Immature natural killer cell (primary cell): ENCODE measurements at regions not wholly inside any gene's neighbourhood (a gene's known extent, or its start where the extent isn't known, plus 50 kb on each side); places are given as distances from the start of the nearest gene placed in this dataset.
"Not testable (repeated sequence)": the region's sequence is repeated elsewhere in the genome, so short reads cannot be mapped to it uniquely, and the experiment has no call there.

Experiments
- DNase-seq, 3 donors: peaks; one replicate each; pipeline ENCODE4 v3.0.0; 2022; ENCODE audit warnings: mixed read lengths in 1 of 3
- H3K27ac Mint-ChIP-seq, 6 donors: one replicate each; pipeline ENCODE4 v1.8.0; 2020; ENCODE audit warnings: mixed read lengths in 6 of 6, mild to moderate bottlenecking in 5 of 6, inconsistent platforms in 4 of 6, moderate library complexity in 3 of 6
- H3K27me3 Mint-ChIP-seq, 3 donors: one replicate each; pipeline ENCODE4 v1.8.0; 2020 to 2021; ENCODE audit warnings: low read depth in 3 of 3, mild to moderate bottlenecking in 3 of 3, mixed read lengths in 3 of 3, moderate library complexity in 3 of 3, inconsistent platforms in 1 of 3
- H3K36me3 Mint-ChIP-seq, 3 donors: one replicate each; pipeline ENCODE4 v1.8.0; 2020; ENCODE audit warnings: mixed read lengths in 3 of 3, inconsistent platforms in 2 of 3, mild to moderate bottlenecking in 2 of 3
- H3K4me1 Mint-ChIP-seq, 2 donors: one replicate each; pipeline ENCODE4 v1.8.0; 2020; ENCODE audit warnings: inconsistent platforms in 2 of 2, mild to moderate bottlenecking in 2 of 2, mixed read lengths in 2 of 2, moderate library complexity in 1 of 2
- H3K4me3 Mint-ChIP-seq, 5 donors: one replicate each; pipeline ENCODE4 v1.8.0; 2020; ENCODE audit warnings: mild to moderate bottlenecking in 5 of 5, mixed read lengths in 5 of 5, inconsistent platforms in 3 of 5, moderate library complexity in 3 of 5
- H3K9me3 Mint-ChIP-seq, 6 donors: one replicate each; pipeline ENCODE4 v1.8.0; 2020; ENCODE audit warnings: mild to moderate bottlenecking in 6 of 6, mixed read lengths in 6 of 6, inconsistent platforms in 4 of 6, moderate library complexity in 3 of 6

GRCh38 chrX:26914232-26914631, 548.9 kb downstream of the PPP4R3C start:
- H3K27me3 Mint-ChIP-seq, result peaks cover 0 to 3% (median 2%) of the 10 kb centered on the region in 3 donors
- peaks cover 0 to 4% (median 2%) of the 10 kb centered on the region in 6 donors for H3K9me3 Mint-ChIP-seq
- H3K4me1 Mint-ChIP-seq, result no peaks in the 10 kb centered on the region
- DNase-seq, result no peak
- no peak overlapping the region for H3K4me3 Mint-ChIP-seq
- H3K36me3 Mint-ChIP-seq, result no peaks in the 10 kb centered on the region
- no peak overlapping the region for H3K27ac Mint-ChIP-seq

GRCh38 chrX:26911785-26912184, 551.4 kb downstream of the PPP4R3C start:
- H3K4me3 Mint-ChIP-seq, H3K27me3 Mint-ChIP-seq, H3K36me3 Mint-ChIP-seq, DNase-seq, H3K27ac Mint-ChIP-seq, H3K4me1 Mint-ChIP-seq, H3K9me3 Mint-ChIP-seq: not testable (repeated sequence)

GRCh38 chrX:26909728-26910127, 553.4 kb downstream of the PPP4R3C start:
- peaks cover 0 to 3% (median 0%) of the 10 kb centered on the region in 3 donors for H3K27me3 Mint-ChIP-seq
- H3K36me3 Mint-ChIP-seq, result no peaks in the 10 kb centered on the region
- DNase-seq, result no peak
- H3K4me1 Mint-ChIP-seq, result no peaks in the 10 kb centered on the region
- H3K9me3 Mint-ChIP-seq, result peaks cover 0 to 9% (median 1%) of the 10 kb centered on the region in 6 donors
- no peak overlapping the region for H3K27ac Mint-ChIP-seq
- H3K4me3 Mint-ChIP-seq, result no peak overlapping the region

GRCh38 chrX:26908218-26908617, 554.9 kb downstream of the PPP4R3C start:
- Mint-ChIP-seq H3K4me1 (no peaks in the 10 kb centered on the region), H3K36me3 (no peaks in the 10 kb centered on the region), H3K27ac (no peak overlapping the region), H3K27me3 (peaks cover 0 to 3% (median 0%) of the 10 kb centered on the region in 3 donors), H3K9me3 (peaks cover 0 to 11% (median 3%) of the 10 kb centered on the region in 6 donors), H3K4me3 (no peak overlapping the region)
- no peak for DNase-seq

- Mint-ChIP-seq H3K27me3 (peaks cover 0 to 1% (median 0%) of the 10 kb centered on the region in 3 donors), H3K9me3 (peaks cover 0 to 8% (median 3%) of the 10 kb centered on the region in 6 donors), H3K4me1 (no peaks in the 10 kb centered on the region), H3K4me3 (no peak overlapping the region), H3K36me3 (no peaks in the 10 kb centered on the region), H3K27ac (no peak overlapping the region)
- DNase-seq, result no peak
Observed at GRCh38 chrX:26889574-26889973, 573.6 kb downstream of the PPP4R3C start.

- DNase-seq, result no peak
- no peak overlapping the region for H3K4me3 Mint-ChIP-seq
- no peaks in the 10 kb centered on the region for H3K4me1 Mint-ChIP-seq
- H3K27ac Mint-ChIP-seq, result no peak overlapping the region
- H3K9me3 Mint-ChIP-seq, result peaks cover 0 to 11% (median 6%) of the 10 kb centered on the region in 6 donors
- H3K27me3 Mint-ChIP-seq, result no peaks in the 10 kb centered on the region
- no peaks in the 10 kb centered on the region for H3K36me3 Mint-ChIP-seq
Observed at GRCh38 chrX:26873736-26874135, 589.4 kb downstream of the PPP4R3C start.

- peaks cover 0 to 8% (median 5%) of the 10 kb centered on the region in 6 donors for H3K9me3 Mint-ChIP-seq
- DNase-seq, result no peak
- no peaks in the 10 kb centered on the region for H3K4me1 Mint-ChIP-seq
- H3K27ac Mint-ChIP-seq, result no peak overlapping the region
- no peaks in the 10 kb centered on the region for H3K36me3 Mint-ChIP-seq
- no peak overlapping the region for H3K4me3 Mint-ChIP-seq
- no peaks in the 10 kb centered on the region for H3K27me3 Mint-ChIP-seq
Observed at GRCh38 chrX:26871967-26872366, 591.2 kb downstream of the PPP4R3C start.

GRCh38 chrX:26851981-26852380, 611.2 kb downstream of the PPP4R3C start:
- Mint-ChIP-seq H3K27me3 (peaks cover 0 to 1% (median 0%) of the 10 kb centered on the region in 3 donors), H3K36me3 (no peaks in the 10 kb centered on the region), H3K9me3 (peaks cover 0 to 6% (median 2%) of the 10 kb centered on the region in 6 donors), H3K4me3 (no peak overlapping the region), H3K4me1 (no peaks in the 10 kb centered on the region), H3K27ac (no peak overlapping the region)
- DNase-seq, result no peak

GRCh38 chrX:26848511-26848910, 614.6 kb downstream of the PPP4R3C start:
- no peak for DNase-seq
- no peaks in the 10 kb centered on the region for H3K4me1 Mint-ChIP-seq
- H3K27ac Mint-ChIP-seq, result no peak overlapping the region
- H3K27me3 Mint-ChIP-seq, result peaks cover 0 to 4% (median 4%) of the 10 kb centered on the region in 3 donors
- peaks cover 0 to 6% (median 3%) of the 10 kb centered on the region in 6 donors for H3K9me3 Mint-ChIP-seq
- no peak overlapping the region for H3K4me3 Mint-ChIP-seq
- H3K36me3 Mint-ChIP-seq, result no peaks in the 10 kb centered on the region

- Mint-ChIP-seq H3K36me3 (no peaks in the 10 kb centered on the region), H3K4me3 (no peak overlapping the region), H3K4me1 (no peaks in the 10 kb centered on the region), H3K9me3 (peaks cover 1 to 6% (median 5%) of the 10 kb centered on the region in 6 donors), H3K27me3 (peaks cover 0 to 4% (median 4%) of the 10 kb centered on the region in 3 donors), H3K27ac (no peak overlapping the region)
- DNase-seq, result no peak
Observed at GRCh38 chrX:26845056-26845455, 618.1 kb downstream of the PPP4R3C start.

- H3K9me3 Mint-ChIP-seq, result peaks cover 2 to 12% (median 9%) of the 10 kb centered on the region in 6 donors
- H3K27me3 Mint-ChIP-seq, result peaks cover 0 to 4% (median 3%) of the 10 kb centered on the region in 3 donors
- no peak for DNase-seq
- no peak overlapping the region for H3K27ac Mint-ChIP-seq
- no peaks in the 10 kb centered on the region for H3K4me1 Mint-ChIP-seq
- no peaks in the 10 kb centered on the region for H3K36me3 Mint-ChIP-seq
- H3K4me3 Mint-ChIP-seq, result no peak overlapping the region
Observed at GRCh38 chrX:26822448-26822847, 606.5 kb downstream of the MAGEB5 start.

- DNase-seq, result no peak
- H3K27ac Mint-ChIP-seq, result no peak overlapping the region
- no peaks in the 10 kb centered on the region for H3K36me3 Mint-ChIP-seq
- H3K9me3 Mint-ChIP-seq, result peaks cover 0 to 5% (median 0%) of the 10 kb centered on the region in 6 donors
- H3K4me1 Mint-ChIP-seq, result no peaks in the 10 kb centered on the region
- peaks cover 0 to 3% (median 0%) of the 10 kb centered on the region in 3 donors for H3K27me3 Mint-ChIP-seq
- H3K4me3 Mint-ChIP-seq, result no peak overlapping the region
Observed at GRCh38 chrX:26789751-26790150, 573.8 kb downstream of the MAGEB5 start.

GRCh38 chrX:26788402-26788998, 572.5 kb downstream of the MAGEB5 start:
- no peak overlapping the region for H3K4me3 Mint-ChIP-seq

GRCh38 chrX:26783512-26784225, 567.7 kb downstream of the MAGEB5 start:
- Mint-ChIP-seq H3K36me3 (no peaks in the 10 kb centered on the region), H3K27ac (no peak overlapping the region), H3K4me3 (no peak overlapping the region), H3K9me3 (peaks cover 0 to 5% (median under 1%) of the 10 kb centered on the region in 6 donors), H3K27me3 (peaks cover 0 to 7% (median 2%) of the 10 kb centered on the region in 3 donors), H3K4me1 (no peaks in the 10 kb centered on the region)
- no peak for DNase-seq

More at GRCh38 chrX:26788402-26788998, 572.5 kb downstream of the MAGEB5 start:
- H3K4me1 Mint-ChIP-seq, result no peaks in the 10 kb centered on the region
- H3K27me3 Mint-ChIP-seq, result peaks cover 0 to 7% (median under 1%) of the 10 kb centered on the region in 3 donors
- no peaks in the 10 kb centered on the region for H3K36me3 Mint-ChIP-seq
- no peak overlapping the region for H3K27ac Mint-ChIP-seq
- no peak for DNase-seq
- peaks cover 0 to 1% (median 0%) of the 10 kb centered on the region in 6 donors for H3K9me3 Mint-ChIP-seq
